ENCODE measurements at regions not wholly inside any gene's neighbourhood (a gene's known extent, or its start where the extent isn't known, plus 50 kb on each side); places are given as distances from the start of the nearest gene placed in this dataset.

GRCh38 chr2:57758686-57759085 lies 287.9 kb upstream of the VRK2 start:
- no peak overlapping the region for H3K9ac ChIP-seq
- H3K9me3 ChIP-seq (ENCODE audit: control insufficient read depth, low read length): no peaks in the 10 kb centered on the region
- H3K4me2 ChIP-seq (ENCODE audit: low read length): no peak overlapping the region
- no peak overlapping the region for H3K4me3 ChIP-seq (ENCODE audit: low read depth, low read length)
- no peak overlapping the region for H2AFZ ChIP-seq
- no peaks in the 10 kb centered on the region for H3K79me2 ChIP-seq
- H3K27me3 ChIP-seq (ENCODE audit: control insufficient read depth, insufficient read depth, low read length): no peaks in the 10 kb centered on the region
- no peaks in the 10 kb centered on the region for H3K36me3 ChIP-seq (ENCODE audit: control insufficient read depth, insufficient read depth, low read length)
- no peak overlapping the region for H3K27ac ChIP-seq
- H3K4me1 ChIP-seq: no peaks in the 10 kb centered on the region
- no peak for TF ChIP-seq CTCF (IDR thresholded peaks at IDR 0.05)

DNA sequence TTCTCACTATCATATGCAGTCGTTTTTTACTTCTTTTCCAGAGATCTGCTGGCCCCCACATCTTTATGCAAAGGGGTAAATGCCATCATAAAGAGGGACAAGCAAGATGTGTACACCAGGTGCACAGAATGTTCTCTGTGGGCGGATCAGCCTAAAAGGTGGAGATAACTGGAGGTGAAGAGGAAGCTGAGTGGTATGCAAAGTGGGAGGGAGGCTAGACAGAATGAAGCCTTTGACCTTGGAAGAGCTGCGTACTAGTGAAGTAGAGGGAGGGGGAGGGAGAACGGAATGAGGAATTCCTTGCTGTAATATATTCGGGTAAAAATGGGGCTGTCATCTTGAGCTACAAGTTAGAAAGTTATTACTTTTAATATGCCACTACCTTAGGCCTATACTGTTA lies 287.5 kb upstream of the VRK2 start:
- Histone ChIP-seq H3K4me3 (ENCODE audit: low read depth, low read length) (no peak overlapping the region), H3K36me3 (ENCODE audit: control insufficient read depth, insufficient read depth, low read length) (no peaks in the 10 kb centered on the region), H3K79me2 (no peaks in the 10 kb centered on the region), H2AFZ (peak overlapping the region; percentile 82), H3K27ac (no peak overlapping the region), H3K4me1 (no peaks in the 10 kb centered on the region), H3K9me3 (ENCODE audit: control insufficient read depth, low read length) (no peaks in the 10 kb centered on the region), H3K4me2 (ENCODE audit: low read length) (peak overlapping the region; percentile 79), H3K27me3 (ENCODE audit: control insufficient read depth, insufficient read depth, low read length) (no peaks in the 10 kb centered on the region), H3K9ac (no peak overlapping the region)
- TF ChIP-seq CTCF (IDR thresholded peaks at IDR 0.05): no peak

GRCh38 chr2:57759822-57760300 lies 286.7 kb upstream of the VRK2 start:
- peak; percentile 87 for TF ChIP-seq CTCF (IDR thresholded peaks at IDR 0.05)
- Histone ChIP-seq H3K27me3 (ENCODE audit: control insufficient read depth, insufficient read depth, low read length) (no peaks in the 10 kb centered on the region), H3K9me3 (ENCODE audit: control insufficient read depth, low read length) (no peaks in the 10 kb centered on the region), H2AFZ (peak overlapping the region; percentile 82), H3K4me1 (no peaks in the 10 kb centered on the region), H3K36me3 (ENCODE audit: control insufficient read depth, insufficient read depth, low read length) (no peaks in the 10 kb centered on the region), H3K79me2 (no peaks in the 10 kb centered on the region), H3K9ac (no peak overlapping the region), H3K4me3 (ENCODE audit: low read depth, low read length) (peak overlapping the region; percentile 28), H3K27ac (no peak overlapping the region), H3K4me2 (ENCODE audit: low read length) (peak overlapping the region; percentile 79)

DNA sequence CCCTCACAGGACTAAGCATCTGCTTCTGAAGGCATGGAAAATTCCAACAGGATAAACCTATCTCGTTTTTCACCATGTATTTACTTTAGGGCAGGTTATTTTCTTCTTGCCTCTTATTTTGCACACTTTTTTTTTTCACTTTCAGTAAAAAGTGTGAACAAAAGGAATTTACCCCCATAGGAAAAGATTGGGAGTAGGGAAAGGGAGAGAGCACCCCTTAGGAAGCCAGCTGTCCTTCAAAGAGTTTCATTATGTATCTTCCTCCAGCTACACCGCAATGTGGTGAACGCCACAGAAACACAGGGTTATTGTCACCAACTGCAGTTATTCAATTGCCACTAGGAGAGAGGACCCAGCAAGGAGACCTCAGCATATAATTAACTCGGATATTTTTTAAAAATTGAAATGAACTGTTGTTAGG lies 286.2 kb upstream of the VRK2 start:
- Histone ChIP-seq H2AFZ (peak overlapping the region; percentile 82), H3K79me2 (no peaks in the 10 kb centered on the region), H3K4me2 (ENCODE audit: low read length) (peak overlapping the region; percentile 79), H3K9ac (no peak overlapping the region), H3K9me3 (ENCODE audit: control insufficient read depth, low read length) (no peaks in the 10 kb centered on the region), H3K27ac (no peak overlapping the region), H3K36me3 (ENCODE audit: control insufficient read depth, insufficient read depth, low read length) (no peaks in the 10 kb centered on the region), H3K4me1 (no peaks in the 10 kb centered on the region), H3K4me3 (ENCODE audit: low read depth, low read length) (peak overlapping the region; percentile 28), H3K27me3 (ENCODE audit: control insufficient read depth, insufficient read depth, low read length) (no peaks in the 10 kb centered on the region)
- no peak for TF ChIP-seq CTCF (IDR thresholded peaks at IDR 0.05)

- Histone ChIP-seq H3K9ac (no peak overlapping the region), H2AFZ (no peak overlapping the region)
- no peak for TF ChIP-seq CTCF (IDR thresholded peaks at IDR 0.05)
Observed at GRCh38 chr2:57776916-57777315, 269.7 kb upstream of the VRK2 start.

More at GRCh38 chr2:57776916-57777315, 269.7 kb upstream of the VRK2 start:
- Histone ChIP-seq H3K4me3 (ENCODE audit: low read depth, low read length) (no peak overlapping the region), H3K27me3 (ENCODE audit: control insufficient read depth, insufficient read depth, low read length) (no peaks in the 10 kb centered on the region), H3K4me1 (no peaks in the 10 kb centered on the region), H3K79me2 (no peaks in the 10 kb centered on the region), H3K9me3 (ENCODE audit: control insufficient read depth, low read length) (no peaks in the 10 kb centered on the region), H3K36me3 (ENCODE audit: control insufficient read depth, insufficient read depth, low read length) (no peaks in the 10 kb centered on the region), H3K4me2 (ENCODE audit: low read length) (no peak overlapping the region), H3K27ac (no peak overlapping the region)

All from parathyroid adenoma (tissue), 2 donors.